ENCODE measurements at regions not wholly inside any gene's neighbourhood (a gene's known extent, or its start where the extent isn't known, plus 50 kb on each side); places are given as distances from the start of the nearest gene placed in this dataset.

GRCh38 chr5:61850696-61851095, 455.3 kb upstream of the KIF2A start:
- TF ChIP-seq POLR2AphosphoS5 (IDR thresholded peaks at IDR 0.05) (no peak), EP300 (IDR thresholded peaks at IDR 0.05) (no peak), POLR2A (IDR thresholded peaks at IDR 0.05) (no peak)
- TF ChIP-seq, protein P1, sequence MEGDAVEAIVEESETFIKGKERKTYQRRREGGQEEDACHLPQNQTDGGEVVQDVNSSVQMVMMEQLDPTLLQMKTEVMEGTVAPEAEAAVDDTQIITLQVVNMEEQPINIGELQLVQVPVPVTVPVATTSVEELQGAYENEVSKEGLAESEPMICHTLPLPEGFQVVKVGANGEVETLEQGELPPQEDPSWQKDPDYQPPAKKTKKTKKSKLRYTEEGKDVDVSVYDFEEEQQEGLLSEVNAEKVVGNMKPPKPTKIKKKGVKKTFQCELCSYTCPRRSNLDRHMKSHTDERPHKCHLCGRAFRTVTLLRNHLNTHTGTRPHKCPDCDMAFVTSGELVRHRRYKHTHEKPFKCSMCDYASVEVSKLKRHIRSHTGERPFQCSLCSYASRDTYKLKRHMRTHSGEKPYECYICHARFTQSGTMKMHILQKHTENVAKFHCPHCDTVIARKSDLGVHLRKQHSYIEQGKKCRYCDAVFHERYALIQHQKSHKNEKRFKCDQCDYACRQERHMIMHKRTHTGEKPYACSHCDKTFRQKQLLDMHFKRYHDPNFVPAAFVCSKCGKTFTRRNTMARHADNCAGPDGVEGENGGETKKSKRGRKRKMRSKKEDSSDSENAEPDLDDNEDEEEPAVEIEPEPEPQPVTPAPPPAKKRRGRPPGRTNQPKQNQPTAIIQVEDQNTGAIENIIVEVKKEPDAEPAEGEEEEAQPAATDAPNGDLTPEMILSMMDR (IDR thresholded peaks at IDR 0.05), result no peak

GRCh38 chr5:61854531-61854930, 451.5 kb upstream of the KIF2A start:
- Histone ChIP-seq H3K4me1 (no peaks in the 10 kb centered on the region), H3K27ac (no peak overlapping the region), H3K27me3 (no peaks in the 10 kb centered on the region), H3K4me3 (no peak overlapping the region), H3K9me3 (peaks cover 0 to 8% (median 0%) of the 10 kb centered on the region in 4 donors), H3K36me3 (no peaks in the 10 kb centered on the region)
- intact Hi-C loops (cut with DNase I), result no loop called here
- WGBS, 2 donors, result 76 to 87% methylated on average over 2 of the region's 2 CpGs
- DNase-seq, result no peak
- TF ChIP-seq POLR2AphosphoS5 (IDR thresholded peaks at IDR 0.05) (no peak), EP300 (IDR thresholded peaks at IDR 0.05) (no peak), POLR2A (IDR thresholded peaks at IDR 0.05) (no peak)
- TF ChIP-seq, protein P1 (IDR thresholded peaks at IDR 0.05), result no peak

More at GRCh38 chr5:61850696-61851095, 455.3 kb upstream of the KIF2A start:
- Histone ChIP-seq H3K27me3 (no peaks in the 10 kb centered on the region), H3K4me3 (no peak overlapping the region), H3K4me1 (no peaks in the 10 kb centered on the region), H3K27ac (no peak overlapping the region), H3K36me3 (no peaks in the 10 kb centered on the region), H3K9me3 (peaks cover 0 to 4% (median 0%) of the 10 kb centered on the region in 4 donors)
- intact Hi-C loops (cut with DNase I), result no loop called here
- no peak for DNase-seq

GRCh38 chr5:61860978-61861377, 445.0 kb upstream of the KIF2A start:
- Histone ChIP-seq H3K4me1 (no peaks in the 10 kb centered on the region), H3K27ac (no peak overlapping the region), H3K9me3 (peaks cover 0 to 5% (median 0%) of the 10 kb centered on the region in 4 donors), H3K27me3 (no peaks in the 10 kb centered on the region), H3K4me3 (no peak overlapping the region), H3K36me3 (no peaks in the 10 kb centered on the region)
- WGBS, 2 donors, result 48 to 57% methylated on average over 1 of the region's 1 CpG
- intact Hi-C loops (cut with DNase I), result no loop called here
- DNase-seq, result no peak
- TF ChIP-seq EP300 (IDR thresholded peaks at IDR 0.05) (no peak), POLR2A (IDR thresholded peaks at IDR 0.05) (no peak), POLR2AphosphoS5 (IDR thresholded peaks at IDR 0.05) (no peak)
- TF ChIP-seq, protein P1 (IDR thresholded peaks at IDR 0.05), result no peak

DNA sequence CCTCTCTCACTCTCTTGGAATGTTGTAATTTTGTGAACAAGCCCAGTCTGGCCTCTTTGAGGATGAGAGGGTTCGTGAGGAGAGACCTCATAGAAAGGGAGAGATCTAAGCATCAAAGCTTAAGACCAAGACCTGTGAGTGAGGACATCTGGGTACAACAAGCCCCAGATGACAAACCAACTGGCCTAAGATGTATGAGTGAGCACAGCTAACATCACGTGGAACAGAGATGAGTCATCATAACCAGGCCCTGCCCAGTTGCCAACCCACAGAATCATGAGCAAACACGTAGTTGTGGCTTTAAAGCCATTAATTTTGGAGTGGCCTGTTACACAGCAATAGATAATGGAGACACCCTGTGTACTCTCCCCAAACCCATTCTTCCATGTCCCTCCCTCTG, 439.1 kb upstream of the KIF2A start:
- peaks cover 0 to 4% (median 1%) of the 10 kb centered on the region in 4 donors for H3K9me3 ChIP-seq
- no peaks in the 10 kb centered on the region for H3K4me1 ChIP-seq
- no peaks in the 10 kb centered on the region for H3K36me3 ChIP-seq
- intact Hi-C loops (cut with DNase I), result no loop called here
- H3K4me3 ChIP-seq, result no peak overlapping the region
- H3K27ac ChIP-seq, result no peak overlapping the region
- no peak for DNase-seq
- H3K27me3 ChIP-seq, result no peaks in the 10 kb centered on the region
- WGBS, 2 donors, result 34 to 59% methylated on average over 3 of the region's 3 CpGs
- no peak for TF ChIP-seq POLR2AphosphoS5 (IDR thresholded peaks at IDR 0.05)
- TF ChIP-seq EP300 (IDR thresholded peaks at IDR 0.05), result no peak

- WGBS, 2 donors, result 92 to 95% methylated on average over 2 of the region's 2 CpGs
- H3K27ac ChIP-seq, result no peak overlapping the region
- no peaks in the 10 kb centered on the region for H3K36me3 ChIP-seq
- H3K4me3 ChIP-seq, result no peak overlapping the region
- H3K27me3 ChIP-seq, result no peaks in the 10 kb centered on the region
- TF ChIP-seq, protein P1 (IDR thresholded peaks at IDR 0.05), result no peak
- TF ChIP-seq POLR2A (IDR thresholded peaks at IDR 0.05) (no peak), EP300 (IDR thresholded peaks at IDR 0.05) (no peak), POLR2AphosphoS5 (IDR thresholded peaks at IDR 0.05) (no peak)
- DNase-seq, result no peak
- intact Hi-C loops (cut with DNase I), result no loop called here
- no peaks in the 10 kb centered on the region for H3K4me1 ChIP-seq
- peaks cover 0 to 4% (median 1%) of the 10 kb centered on the region in 4 donors for H3K9me3 ChIP-seq
These were observed 436.7 kb upstream of the KIF2A start for GRCh38 chr5:61869333-61869732.

Measured in sigmoid colon (tissue), 6 donors.